Ishikawa (cell line): ENCODE measurements at regions not wholly inside any gene's neighbourhood (a gene's known extent, or its start where the extent isn't known, plus 50 kb on each side); places are given as distances from the start of the nearest gene placed in this dataset.

Experiments used
- CEBPB ChIP-seq: IDR thresholded peaks from 2 replicates; pipeline ENCODE4 v1.6.1; 2012
- CREB1 ChIP-seq: IDR thresholded peaks from 2 replicates; pipeline ENCODE4 v1.6.1; 2012; ENCODE audit warnings: low read depth
- EGR1 ChIP-seq: IDR thresholded peaks from 2 replicates; pipeline ENCODE4 v1.6.1; 2012
- EP300 ChIP-seq: IDR thresholded peaks from 2 replicates; pipeline ENCODE4 v1.6.1; 2012; ENCODE audit warnings: borderline replicate concordance
- FOXM1 ChIP-seq: IDR thresholded peaks from 2 replicates; pipeline ENCODE4 v1.6.1; 2012; ENCODE audit warnings: low read depth, borderline replicate concordance
- NFIC ChIP-seq: IDR thresholded peaks from 2 replicates; pipeline ENCODE4 v1.6.1; 2012
- RAD21 ChIP-seq: IDR thresholded peaks from 2 replicates; pipeline ENCODE4 v1.6.1; 2012; ENCODE audit warnings: low read depth
- TAF1 ChIP-seq: IDR thresholded peaks from 2 replicates; pipeline ENCODE4 v1.6.1; 2012; ENCODE audit warnings: low read depth, mild to moderate bottlenecking
- TCF12 ChIP-seq: IDR thresholded peaks from 2 replicates; pipeline ENCODE4 v1.6.1; 2012; ENCODE audit warnings: low read depth
- TEAD4 ChIP-seq: IDR thresholded peaks from 2 replicates; pipeline ENCODE4 v1.6.1; 2012
- YY1 ChIP-seq: IDR thresholded peaks from 2 replicates; pipeline ENCODE4 v1.6.1; 2012; ENCODE audit warnings: low read depth
- ZBTB7A ChIP-seq: IDR thresholded peaks from 2 replicates; pipeline ENCODE4 v1.6.1; 2012; ENCODE audit warnings: low read depth
- TF ChIP-seq, protein P1 (sequence below): IDR thresholded peaks from 2 replicates; pipeline ENCODE4 v1.6.1; 2012
- TF ChIP-seq, protein P2 (sequence below): IDR thresholded peaks from 2 replicates; pipeline ENCODE4 v1.6.1; 2012; ENCODE audit warnings: low read depth, mild to moderate bottlenecking
- TF ChIP-seq, protein P3 (sequence below): IDR thresholded peaks from 2 replicates; pipeline ENCODE4 v1.6.1; 2012

DNA sequence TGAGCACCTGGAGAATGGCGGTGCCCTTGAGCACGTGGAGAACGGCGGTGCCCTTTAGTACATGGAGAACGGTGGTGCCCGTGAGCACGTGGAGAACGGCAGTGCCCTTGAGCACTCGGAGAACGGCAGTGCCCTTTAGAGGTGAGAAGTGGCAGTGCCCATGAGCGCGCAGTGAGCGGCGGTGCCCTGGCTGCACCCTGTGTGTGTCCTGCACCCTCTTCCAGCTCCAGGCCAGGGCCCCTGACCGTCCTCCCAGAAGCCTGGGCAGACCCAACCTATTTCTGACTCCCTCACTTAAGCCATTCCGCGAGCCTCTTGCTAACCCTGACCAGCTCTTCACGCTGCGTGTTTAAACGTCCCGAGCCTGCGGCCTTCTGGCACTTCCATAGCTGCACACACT is 151.3 kb downstream of the DLL1 start:
- TF ChIP-seq ZBTB7A: no peak
- no peak for TF ChIP-seq CEBPB
- TF ChIP-seq FOXM1: no peak
- no peak for TF ChIP-seq NFIC
- TF ChIP-seq RAD21: no peak
- TF ChIP-seq CREB1: no peak
- TF ChIP-seq, protein P1, sequence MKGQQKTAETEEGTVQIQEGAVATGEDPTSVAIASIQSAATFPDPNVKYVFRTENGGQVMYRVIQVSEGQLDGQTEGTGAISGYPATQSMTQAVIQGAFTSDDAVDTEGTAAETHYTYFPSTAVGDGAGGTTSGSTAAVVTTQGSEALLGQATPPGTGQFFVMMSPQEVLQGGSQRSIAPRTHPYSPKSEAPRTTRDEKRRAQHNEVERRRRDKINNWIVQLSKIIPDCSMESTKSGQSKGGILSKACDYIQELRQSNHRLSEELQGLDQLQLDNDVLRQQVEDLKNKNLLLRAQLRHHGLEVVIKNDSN: no peak
- no peak for TF ChIP-seq YY1
- TF ChIP-seq, protein P2, sequence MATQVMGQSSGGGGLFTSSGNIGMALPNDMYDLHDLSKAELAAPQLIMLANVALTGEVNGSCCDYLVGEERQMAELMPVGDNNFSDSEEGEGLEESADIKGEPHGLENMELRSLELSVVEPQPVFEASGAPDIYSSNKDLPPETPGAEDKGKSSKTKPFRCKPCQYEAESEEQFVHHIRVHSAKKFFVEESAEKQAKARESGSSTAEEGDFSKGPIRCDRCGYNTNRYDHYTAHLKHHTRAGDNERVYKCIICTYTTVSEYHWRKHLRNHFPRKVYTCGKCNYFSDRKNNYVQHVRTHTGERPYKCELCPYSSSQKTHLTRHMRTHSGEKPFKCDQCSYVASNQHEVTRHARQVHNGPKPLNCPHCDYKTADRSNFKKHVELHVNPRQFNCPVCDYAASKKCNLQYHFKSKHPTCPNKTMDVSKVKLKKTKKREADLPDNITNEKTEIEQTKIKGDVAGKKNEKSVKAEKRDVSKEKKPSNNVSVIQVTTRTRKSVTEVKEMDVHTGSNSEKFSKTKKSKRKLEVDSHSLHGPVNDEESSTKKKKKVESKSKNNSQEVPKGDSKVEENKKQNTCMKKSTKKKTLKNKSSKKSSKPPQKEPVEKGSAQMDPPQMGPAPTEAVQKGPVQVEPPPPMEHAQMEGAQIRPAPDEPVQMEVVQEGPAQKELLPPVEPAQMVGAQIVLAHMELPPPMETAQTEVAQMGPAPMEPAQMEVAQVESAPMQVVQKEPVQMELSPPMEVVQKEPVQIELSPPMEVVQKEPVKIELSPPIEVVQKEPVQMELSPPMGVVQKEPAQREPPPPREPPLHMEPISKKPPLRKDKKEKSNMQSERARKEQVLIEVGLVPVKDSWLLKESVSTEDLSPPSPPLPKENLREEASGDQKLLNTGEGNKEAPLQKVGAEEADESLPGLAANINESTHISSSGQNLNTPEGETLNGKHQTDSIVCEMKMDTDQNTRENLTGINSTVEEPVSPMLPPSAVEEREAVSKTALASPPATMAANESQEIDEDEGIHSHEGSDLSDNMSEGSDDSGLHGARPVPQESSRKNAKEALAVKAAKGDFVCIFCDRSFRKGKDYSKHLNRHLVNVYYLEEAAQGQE: no peak

DNA sequence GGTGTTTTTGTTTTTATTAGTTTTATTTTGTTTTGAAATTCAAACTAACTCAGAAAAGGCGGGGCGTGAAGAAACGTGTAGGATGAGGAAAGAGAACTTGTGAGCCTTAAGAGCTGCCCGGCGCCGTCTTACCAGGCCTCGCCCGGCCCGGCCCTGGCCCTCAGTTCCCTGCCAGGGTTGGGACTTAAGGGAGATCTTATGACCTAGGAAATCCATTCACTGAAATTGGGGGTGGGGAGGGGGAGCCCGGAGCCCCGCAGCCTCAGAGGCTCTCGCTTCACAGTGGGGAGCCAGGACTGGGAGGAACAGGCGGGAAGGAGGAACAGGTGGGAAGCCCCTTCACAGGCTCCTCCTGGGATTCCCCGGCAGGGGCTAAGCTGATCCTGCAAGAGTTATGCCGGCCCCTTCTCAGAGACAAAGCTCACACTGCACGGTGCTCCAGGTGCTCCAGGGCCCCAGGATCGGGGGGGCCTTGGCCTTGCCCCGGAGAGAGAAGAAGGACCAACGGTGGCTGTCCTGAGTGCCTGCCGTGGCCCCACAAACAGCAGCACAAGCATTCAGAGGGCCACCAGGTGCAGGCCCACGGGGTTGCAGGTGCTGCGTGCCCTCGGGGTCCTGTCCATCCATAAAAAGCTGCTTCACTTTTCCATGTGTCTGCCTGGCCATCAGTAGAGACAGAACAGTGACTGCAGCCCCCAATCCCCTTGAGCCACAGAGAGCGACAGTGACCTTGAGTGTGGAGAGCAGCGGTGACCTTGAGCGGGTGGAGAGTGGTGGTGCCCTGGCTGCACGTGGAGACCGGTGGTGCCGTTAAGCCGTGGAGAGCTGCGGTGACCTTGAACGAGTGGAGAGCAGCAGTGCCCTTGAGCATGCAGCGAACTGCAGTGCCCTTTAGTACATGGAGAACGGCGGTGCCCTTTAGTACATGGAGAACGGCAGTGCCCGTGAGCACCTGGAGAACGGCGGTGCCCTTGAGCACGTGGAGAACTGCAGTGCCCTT is 152.7 kb downstream of the DLL1 start:
- no peak for TF ChIP-seq TAF1
- no peak for TF ChIP-seq NFIC
- TF ChIP-seq YY1: no peak
- no peak for TF ChIP-seq EP300
- TF ChIP-seq TEAD4: no peak
- TF ChIP-seq, protein P1: no peak
- TF ChIP-seq, protein P3, sequence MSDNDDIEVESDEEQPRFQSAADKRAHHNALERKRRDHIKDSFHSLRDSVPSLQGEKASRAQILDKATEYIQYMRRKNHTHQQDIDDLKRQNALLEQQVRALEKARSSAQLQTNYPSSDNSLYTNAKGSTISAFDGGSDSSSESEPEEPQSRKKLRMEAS: no peak

DNA sequence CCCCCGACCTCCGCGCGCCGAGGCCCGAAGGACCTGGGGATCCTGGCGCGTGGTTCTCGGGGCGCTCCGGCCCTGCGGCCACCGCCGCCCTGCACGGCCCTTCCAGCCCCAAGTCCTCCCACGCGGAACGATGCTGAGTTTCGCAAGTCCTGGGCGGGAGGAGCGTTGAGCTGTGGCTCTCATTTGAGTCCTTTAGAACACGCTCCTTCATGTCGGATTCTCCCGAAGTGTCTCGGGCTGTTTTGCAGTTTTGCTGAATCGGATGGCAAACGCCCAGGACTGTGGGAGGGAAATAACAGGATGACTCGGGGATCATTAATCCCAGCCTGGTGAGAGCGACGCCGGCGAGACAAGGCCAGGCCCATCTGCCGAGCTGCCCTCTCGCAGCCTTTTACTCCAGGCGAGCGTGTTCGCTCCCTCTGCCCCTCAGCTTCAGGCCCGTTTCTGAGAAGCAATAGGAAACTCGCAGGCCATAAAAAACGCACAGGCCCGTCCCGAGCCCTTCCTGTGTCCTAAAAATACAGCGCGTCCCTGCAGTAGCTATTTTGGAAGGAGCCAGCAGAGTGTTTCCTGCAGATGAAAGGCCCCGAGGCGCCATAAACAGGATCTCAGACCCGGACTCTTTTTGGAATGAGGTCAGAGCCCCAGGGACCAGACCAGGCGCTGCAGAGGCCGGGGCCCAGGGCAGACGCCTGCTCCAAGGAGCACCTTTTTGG is 153.5 kb downstream of the DLL1 start:
- TF ChIP-seq, protein P1: no peak
- TF ChIP-seq TCF12 (no peak), RAD21 (no peak), FOXM1 (no peak), TAF1 (no peak)

DNA sequence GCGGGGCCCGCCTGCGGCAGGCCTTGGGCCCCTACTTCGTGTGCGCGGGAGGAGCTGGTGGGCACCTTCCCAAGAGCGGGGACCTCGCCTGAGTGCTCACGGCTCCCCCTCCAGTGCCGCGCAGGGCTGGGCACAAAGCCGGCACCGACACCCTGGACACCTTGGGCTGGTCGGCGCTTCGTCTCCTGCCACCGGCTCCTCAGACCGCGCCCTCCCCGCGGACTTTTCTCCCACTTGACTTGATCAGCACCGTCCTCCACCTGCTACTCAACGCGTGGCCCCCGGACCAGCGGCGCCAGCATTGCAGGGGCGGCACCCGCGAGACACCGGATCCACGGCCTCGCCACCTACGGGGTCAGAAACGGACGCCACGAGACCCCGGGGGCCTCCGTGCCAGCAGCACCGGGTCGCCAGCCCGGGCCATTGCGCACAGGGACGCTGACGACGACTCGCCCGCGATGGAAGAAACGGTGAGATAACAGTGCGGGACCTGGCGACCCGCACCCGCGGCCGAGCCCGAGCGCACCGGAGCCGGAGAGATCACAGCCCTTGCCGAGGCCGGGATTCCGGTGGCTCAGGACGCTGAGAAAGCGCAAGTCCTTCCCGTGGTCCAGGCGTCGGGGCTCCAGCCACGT is 154.2 kb downstream of the DLL1 start:
- no peak for TF ChIP-seq EGR1
- no peak for TF ChIP-seq TAF1
- TF ChIP-seq, protein P2: no peak
- TF ChIP-seq CREB1: no peak
- TF ChIP-seq, protein P3: no peak
- TF ChIP-seq EP300: no peak
- TF ChIP-seq YY1: no peak
- no peak for TF ChIP-seq FOXM1
- TF ChIP-seq TCF12: no peak
- TF ChIP-seq NFIC: no peak
- no peak for TF ChIP-seq ZBTB7A
- no peak for TF ChIP-seq RAD21
- no peak for TF ChIP-seq CEBPB
- TF ChIP-seq TEAD4: no peak

DNA sequence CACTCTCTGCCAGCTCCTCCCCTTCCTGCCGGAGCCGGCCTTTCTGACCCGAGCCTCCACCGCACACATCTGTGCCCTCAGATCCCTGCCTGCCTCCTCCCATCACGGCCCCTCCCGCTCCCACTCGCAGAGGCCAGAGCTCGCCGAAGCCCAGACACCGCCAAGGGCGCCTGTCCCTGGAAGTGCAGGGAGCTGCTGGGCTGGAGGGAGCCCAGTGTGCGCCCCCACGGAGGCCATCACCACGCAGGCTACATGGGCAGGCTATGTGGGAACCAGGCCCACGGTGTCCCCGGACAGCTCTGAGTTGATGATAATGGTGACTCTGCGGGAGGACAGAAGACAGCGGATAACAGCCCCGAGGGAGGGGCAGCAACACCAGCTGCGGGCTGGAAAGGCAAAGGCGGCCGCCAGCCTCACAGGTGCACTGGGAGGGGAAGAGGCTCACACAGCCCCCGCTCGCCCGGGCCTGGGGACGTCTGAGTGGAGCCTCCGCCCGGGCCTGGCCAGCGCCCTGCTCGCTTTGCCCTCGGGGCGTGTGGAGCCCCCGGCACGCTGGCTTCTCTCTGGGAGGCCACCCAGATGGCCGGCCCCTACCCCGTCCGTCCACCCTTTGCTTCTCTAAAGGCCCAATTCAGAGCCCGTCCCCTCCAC is 154.9 kb downstream of the DLL1 start:
- TF ChIP-seq EGR1 (no peak), ZBTB7A (no peak), TEAD4 (no peak), RAD21 (no peak), YY1 (no peak), NFIC (no peak), CEBPB (no peak), EP300 (no peak), TAF1 (no peak)
- TF ChIP-seq, protein P1: no peak
- TF ChIP-seq, protein P2: no peak
